GM12892 (cell line): ENCODE measurements at regions not wholly inside any gene's neighbourhood (a gene's known extent, or its start where the extent isn't known, plus 50 kb on each side); places are given as distances from the start of the nearest gene placed in this dataset.

Experiments
- POLR2A ChIP-seq: IDR thresholded peaks from 2 replicates; pipeline ENCODE4 v1.6.1; 2011; ENCODE audit warnings: low read depth, low read length, control low read depth
- POLR2AphosphoS5 ChIP-seq: IDR thresholded peaks from 2 replicates; pipeline ENCODE4 v1.6.1; 2011; ENCODE audit warnings: low read depth, low read length, control low read depth
- TAF1 ChIP-seq: IDR thresholded peaks from 2 replicates; pipeline ENCODE4 v1.6.1; 2011; ENCODE audit warnings: low read depth, mild to moderate bottlenecking, control low read depth, low read length, borderline replicate concordance

- TF ChIP-seq POLR2AphosphoS5 (no peak), POLR2A (no peak), TAF1 (no peak)
Measured at GRCh38 chr5:136726506-136726905, 361.2 kb upstream of the TRPC7 start.
